ENCODE measurements at regions not wholly inside any gene's neighbourhood (a gene's known extent, or its start where the extent isn't known, plus 50 kb on each side); places are given as distances from the start of the nearest gene placed in this dataset.

DNA sequence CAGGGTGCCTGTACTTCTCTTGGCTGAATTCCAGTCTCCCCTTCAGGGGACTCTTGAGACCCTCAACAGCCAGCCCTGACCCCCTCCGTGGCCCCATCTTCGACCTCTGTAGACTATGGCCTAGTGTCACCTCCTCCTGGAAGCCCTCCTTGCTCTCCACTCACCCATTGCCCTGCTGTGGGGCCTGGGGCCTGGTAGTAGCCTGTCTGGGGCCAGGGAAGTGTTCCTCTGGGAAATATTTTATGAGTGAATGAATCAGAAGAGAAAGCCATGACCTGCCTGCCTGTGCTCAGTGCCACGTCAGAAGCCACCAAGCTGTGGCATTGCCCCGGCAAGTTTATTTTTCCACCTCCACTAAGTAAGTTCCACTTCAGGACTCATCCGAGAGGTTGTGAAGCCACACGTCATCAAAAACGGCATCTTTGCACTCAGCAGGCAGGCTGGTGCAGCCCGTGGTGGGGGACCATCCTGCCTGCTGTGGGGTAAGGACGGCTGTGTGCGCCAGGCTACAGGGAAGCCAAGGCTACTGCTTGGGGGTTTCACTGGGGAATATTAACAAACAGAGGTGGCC is 59.6 kb upstream of the PPARA start:
- no peak for DNase-seq (ENCODE audit: low read depth)

GRCh38 chr22:46091277-46091977 is 58.9 kb upstream of the PPARA start:
- DNase-seq (ENCODE audit: low read depth): no peak

DNA sequence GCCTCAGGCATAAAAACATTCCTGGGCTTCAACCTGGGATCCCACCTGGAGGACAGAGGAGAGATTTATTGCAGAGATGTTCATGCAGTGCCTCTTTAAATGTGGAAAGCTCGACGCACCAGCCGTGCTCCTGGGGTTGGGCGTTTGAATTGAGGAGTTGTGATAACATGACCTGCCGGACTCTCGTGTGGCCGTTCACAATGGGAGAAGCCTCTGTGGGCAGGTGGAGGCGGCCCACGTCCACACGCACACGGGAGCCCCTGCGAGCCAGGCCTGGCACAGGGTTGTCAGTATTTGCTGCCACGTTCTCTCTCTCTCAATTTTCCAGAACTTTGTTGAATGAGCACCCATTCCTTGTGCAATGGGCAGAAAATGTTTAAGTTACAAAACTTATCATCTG is 58.3 kb upstream of the PPARA start:
- DNase-seq (ENCODE audit: low read depth): no peak

DNA sequence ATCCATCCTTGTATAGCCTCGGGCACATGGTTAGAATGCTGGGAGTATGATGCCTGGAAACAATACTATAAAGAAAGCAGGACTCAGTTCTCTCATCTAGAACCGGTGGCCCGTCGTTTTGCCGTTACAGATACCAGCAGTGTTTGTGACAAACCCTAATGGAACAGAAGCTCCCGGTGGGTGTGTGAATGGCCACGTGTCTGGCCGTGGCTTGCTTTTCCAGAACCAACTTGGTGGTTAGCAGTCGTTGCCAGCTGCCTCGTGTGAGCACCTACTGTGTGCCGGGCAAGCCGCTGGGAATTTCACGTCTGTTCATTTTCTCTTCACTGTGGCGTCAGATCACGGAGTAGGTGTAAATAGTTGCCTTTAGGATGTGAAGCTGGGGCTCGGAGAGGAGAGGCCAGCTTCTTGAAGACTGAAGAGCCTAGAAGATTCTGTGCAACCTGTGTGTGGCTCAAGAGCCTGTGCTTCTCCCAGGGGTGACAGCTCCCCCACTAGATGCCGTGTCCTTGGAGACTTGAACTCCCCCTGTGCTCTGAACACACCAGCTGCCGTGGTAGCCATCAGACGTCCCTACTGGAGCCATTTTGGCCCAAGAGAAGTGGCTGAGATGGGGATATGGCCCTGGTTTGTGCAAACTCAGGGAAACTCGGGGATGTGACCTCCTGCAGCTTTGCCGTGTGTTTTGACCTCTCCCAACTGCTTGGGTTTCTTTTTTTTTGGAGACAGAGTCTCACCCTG is 57.5 kb upstream of the PPARA start:
- no peak for DNase-seq (ENCODE audit: low read depth)

DNA sequence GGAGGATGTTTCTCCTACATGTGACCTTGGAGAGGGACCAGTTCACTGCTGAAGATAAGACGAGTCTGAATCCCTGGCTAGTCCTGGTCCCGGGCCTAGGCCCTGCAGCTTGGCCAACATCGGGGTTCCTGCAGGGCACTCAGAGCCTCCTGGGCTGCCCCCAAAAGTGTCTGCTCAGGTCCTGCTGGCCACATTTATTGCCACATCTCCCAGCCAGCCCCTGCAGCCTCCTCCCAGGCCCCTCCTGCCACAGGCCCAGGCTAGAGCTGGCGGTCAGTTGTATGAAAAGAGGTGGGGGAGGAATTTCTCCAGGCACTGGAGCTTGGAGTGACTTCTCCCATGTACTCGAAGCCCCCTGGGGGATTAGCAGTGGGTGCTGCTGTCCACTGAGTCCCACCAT is 56.5 kb upstream of the PPARA start:
- DNase-seq (ENCODE audit: low read depth): no peak

DNA sequence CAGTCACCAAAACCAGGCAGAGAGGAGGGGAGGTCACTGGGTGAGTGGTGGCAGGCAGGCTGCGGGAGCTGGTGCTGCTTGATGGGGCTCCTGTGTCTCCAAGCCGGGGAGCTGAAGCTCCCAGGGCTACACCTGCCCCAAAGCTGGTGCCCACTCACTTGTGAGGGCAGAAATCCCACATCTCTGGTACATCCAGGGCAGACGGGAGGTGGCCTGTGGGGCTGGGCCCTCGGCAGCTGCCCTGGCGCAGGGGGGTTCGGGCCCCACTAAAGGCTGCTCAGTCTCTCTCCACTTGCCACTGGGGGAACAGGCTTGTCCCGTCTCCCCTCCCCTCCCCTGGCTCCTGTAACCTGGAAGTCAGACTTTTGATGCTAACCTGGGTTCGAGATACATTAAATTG is 55.6 kb upstream of the PPARA start:
- no peak for DNase-seq (ENCODE audit: low read depth)

DNA sequence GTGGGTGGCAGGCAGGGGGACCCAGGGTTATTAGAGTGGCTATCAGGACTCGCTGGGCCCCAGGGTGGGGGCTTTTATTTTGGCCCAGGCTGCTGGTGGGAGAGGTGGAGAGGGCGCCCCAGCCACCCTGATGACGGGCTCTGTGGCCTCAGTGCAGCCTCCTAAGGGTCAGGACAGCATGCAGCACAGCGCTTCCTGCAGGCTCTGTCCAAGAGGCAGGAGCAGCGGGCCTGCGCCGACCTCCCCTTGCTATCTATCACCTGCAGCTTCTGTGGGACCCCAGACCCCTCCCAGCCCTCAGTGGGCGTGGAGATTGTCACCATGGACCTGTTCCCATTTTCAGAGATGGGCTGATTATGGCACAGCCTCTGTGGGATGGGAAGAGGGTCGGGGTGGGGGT is 54.3 kb upstream of the PPARA start:
- no peak for DNase-seq (ENCODE audit: low read depth)

GRCh38 chr22:46096706-46097230 is 53.6 kb upstream of the PPARA start:
- DNase-seq (ENCODE audit: low read depth): no peak

GRCh38 chr22:46097268-46097900 is 52.9 kb upstream of the PPARA start:
- no peak for DNase-seq (ENCODE audit: low read depth)

GRCh38 chr22:46098525-46099475 is 51.5 kb upstream of the PPARA start:
- no peak for DNase-seq (ENCODE audit: low read depth)

- DNase-seq (ENCODE audit: low read depth): no peak
Observed at GRCh38 chr22:46099740-46100139, 50.6 kb upstream of the PPARA start.

GRCh38 chr22:46100401-46101105 is 49.8 kb upstream of the PPARA start:
- DNase-seq (ENCODE audit: low read depth): no peak
